NCI-H510A treated with DMSO at 0.1 percent for 48 hours (cell line): ENCODE measurements at regions not wholly inside any gene's neighbourhood (a gene's known extent, or its start where the extent isn't known, plus 50 kb on each side); places are given as distances from the start of the nearest gene placed in this dataset.
"Not testable (repeated sequence)": the region's sequence is repeated elsewhere in the genome, so short reads cannot be mapped to it uniquely, and the experiment has no call there.

Experiments
- DNase-seq: peaks from one replicate; lab custom pipeline; 2025; lab: John Stamatoyannopoulos, UW

DNA sequence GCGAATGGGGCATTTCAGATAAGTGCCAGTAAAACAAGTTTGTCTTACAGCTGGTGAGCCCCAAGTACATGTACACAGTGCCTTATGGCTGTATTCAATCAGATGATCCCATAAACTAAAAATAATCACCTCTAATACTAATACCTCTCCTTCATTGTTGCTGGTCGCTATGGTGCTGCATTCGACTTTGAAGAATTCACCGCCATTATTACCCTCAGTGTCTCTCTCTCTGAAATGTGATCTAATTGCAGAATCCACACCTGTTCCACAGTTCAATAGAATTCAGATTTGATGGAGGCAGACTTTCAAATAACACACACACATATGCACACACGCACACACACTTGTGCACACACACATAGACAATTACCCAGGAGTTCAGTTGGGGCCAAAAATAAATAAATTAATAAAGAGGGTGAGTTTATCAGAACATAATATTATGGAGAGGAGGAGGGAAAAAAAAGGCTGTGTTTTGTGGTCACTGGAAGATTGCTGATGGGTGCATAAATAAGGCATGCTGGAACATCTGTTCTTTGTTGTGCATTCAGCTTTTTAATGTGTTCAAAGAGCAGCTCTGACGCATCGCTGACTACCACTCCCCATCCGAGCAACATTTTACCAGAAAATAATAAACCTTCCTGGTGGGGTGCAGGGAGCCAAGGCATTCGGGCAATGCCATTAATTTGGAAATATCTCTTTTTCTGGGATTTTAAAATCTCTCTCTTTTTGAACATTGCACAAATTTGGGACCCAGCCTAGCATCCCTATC lies 235.7 kb downstream of the SATB1 start:
- DNase-seq, result no peak

GRCh38 chr3:18188491-18188890 lies 236.6 kb downstream of the SATB1 start:
- DNase-seq, result no peak

GRCh38 chr3:18185624-18186023 lies 239.5 kb downstream of the SATB1 start:
- DNase-seq, result no peak

DNA sequence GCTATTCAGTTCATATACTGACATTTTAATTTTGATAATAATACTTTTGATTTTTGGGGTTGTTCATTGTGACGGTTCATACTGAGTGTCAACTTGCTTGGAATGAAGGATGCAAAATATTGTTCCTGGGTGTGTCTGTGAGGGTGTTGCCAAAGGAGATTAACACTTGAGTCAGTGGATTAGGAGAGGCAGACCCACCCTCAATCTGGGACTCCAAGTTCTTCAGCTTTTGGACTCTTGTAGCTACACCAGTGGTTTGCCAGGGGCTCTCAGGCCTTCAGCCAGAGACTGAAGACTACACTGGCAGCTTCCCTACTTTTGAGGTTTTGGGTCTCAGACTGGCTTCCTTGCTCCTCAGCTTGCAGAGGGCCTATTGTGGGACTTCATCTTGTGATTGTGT lies 242.2 kb downstream of the SATB1 start:
- DNase-seq, result not testable (repeated sequence)

- no peak for DNase-seq
Measured at GRCh38 chr3:18179521-18179920, 245.6 kb downstream of the SATB1 start.

DNA sequence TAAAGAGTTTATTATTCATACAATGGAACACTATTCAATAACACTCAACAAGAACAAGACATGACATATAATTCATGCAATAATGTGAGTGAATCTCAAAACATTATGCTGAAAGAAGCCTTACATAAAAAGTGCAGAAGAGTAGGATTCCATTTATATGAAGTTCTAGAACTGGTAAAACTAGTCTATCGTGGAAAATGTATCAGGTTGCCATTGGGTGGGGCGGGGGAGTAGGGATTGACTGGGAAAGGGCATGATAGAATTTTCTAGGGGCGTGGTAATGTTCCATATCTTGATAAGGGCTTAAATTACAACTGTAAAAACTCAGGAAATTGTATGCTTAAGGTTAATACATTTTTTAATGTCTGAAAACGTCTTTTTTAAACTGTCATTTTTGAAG lies 247.9 kb downstream of the SATB1 start:
- no peak for DNase-seq

DNA sequence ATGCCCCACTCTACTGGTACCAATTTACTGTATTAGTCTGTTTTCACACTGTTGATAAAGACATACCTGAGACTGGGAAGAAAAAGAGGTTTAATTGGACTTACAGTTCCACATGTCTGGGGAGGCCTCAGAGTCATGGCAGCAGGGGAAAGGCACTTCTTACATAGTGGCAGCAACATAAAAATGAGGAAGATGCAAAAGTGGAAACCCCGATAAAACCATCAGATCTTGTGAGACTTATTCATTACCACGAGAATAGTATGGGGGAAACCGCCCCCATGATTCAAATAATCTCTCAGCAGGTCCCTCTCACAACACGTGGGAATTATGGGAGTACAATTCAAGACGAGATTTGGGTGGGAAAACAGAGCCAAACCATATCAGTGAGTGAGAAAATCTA lies 251.2 kb downstream of the SATB1 start:
- DNase-seq, result not testable (repeated sequence)

DNA sequence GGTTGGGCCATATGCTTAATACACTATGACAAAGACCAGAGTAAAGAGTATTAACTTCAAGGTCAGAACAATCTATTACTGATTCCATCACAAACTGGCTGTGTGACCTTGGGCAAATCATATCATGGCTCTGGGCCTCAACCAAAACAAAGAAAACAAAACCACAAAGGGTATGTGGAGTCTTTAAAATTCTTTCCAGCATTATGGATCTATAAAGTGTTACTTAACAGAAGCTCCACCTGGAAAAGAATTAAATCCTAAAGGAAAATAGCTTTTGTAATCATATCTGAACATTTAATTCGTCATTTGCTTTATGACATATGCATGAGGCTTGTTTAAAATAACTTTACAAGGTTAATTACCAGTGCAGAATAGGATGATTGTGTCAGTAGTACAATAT lies 265.5 kb downstream of the SATB1 start:
- DNase-seq, result no peak

GRCh38 chr3:18153571-18154173 lies 271.5 kb downstream of the SATB1 start:
- DNase-seq, result no peak

DNA sequence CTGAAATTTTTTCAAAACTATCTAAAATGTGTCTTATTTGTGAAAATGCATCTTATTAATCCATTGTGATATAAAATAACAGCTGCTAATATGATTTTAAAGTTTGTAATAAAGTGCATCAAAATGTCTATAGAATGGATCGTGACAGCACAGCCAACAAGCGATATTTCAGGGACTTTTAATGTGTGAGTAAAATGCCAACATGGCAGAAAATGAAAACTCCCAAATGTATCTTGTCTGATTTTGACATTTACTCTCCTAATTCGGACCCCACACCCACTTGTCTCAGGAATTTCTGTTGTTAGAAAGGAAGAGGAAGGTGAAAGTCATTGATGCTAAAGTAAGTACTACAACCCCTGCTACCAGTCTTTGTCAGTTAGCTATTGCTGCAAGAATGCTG lies 273.9 kb downstream of the SATB1 start:
- no peak for DNase-seq

DNA sequence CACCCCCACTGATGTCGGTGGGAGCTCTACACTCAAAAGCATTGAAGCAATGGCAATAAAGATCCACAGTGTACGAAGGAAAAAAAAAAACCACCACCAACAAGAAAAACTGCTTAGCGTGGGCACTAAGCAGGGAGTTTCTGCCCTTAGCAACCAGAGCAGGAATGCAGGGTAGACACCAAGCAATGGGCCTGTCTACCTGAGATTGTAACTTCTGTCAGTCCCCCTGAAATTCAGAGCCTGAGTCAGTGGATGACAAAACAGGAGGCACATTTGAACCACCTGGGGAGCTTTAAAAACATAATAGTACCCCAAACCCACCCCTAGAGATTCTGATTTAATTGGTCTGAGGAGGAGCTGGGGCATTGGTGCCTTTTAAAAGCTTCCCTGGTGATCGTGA lies 275.2 kb downstream of the SATB1 start:
- DNase-seq, result no peak

DNA sequence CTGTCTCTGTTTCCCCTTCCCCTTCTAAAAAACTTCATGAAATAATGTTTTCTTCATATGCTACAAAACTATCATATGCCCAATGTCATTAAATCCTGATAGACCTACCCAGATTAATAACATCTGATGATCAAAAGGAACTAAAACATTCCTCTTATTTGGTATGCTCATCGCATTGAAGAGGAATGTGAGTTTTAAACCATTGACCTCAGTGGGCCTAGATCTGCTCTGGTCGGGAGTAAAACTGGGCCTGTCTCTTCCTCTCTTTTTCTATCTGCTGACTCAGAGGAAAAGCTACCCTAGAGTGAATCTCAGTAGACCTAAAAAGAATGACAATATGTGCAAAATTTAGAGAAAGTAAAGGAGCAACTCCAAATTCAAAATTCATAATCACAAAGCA lies 275.8 kb downstream of the SATB1 start:
- no peak for DNase-seq

DNA sequence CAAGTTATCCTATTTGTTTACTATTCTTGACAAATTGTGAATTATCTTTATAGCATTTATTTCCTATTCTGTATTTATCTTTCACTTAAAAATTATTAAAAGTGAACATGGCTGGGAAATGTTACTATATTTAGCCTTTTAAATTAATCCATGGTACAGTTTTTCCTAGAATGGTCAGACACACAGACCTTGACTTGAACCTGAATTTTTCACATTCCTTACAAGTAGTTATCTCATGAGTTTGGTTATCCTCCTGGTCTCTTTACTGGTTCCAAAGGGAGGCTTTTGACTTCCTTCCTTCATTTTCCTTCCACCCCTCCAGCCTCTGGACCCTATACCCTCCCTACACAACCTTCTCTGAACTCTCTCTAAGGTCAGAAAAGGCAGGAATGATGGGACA lies 280.6 kb downstream of the SATB1 start:
- DNase-seq, result no peak

DNA sequence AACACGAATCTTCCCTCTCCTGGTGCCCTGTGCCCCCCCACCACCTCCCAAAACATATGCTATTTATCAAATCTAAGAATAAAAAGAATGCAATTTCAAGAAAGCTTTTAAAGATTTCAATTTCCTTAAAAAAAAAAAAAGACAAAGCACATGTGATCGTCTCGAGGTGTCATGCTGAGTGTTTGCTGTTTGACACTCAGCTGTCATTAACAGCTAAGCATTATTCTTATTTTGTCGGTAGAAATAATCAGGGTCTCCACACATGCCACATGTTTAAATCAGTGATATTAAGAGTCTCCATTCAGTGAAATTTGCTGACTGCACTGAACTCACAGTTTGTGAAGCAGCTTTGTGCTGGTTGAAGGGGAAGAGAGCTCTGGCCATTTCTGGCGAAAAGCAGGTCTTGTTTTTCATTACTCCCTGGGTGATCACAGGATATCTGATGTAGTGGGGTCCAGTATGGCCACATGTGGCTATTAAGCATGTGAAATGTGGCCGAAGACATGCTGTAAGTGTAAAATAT lies 281.8 kb downstream of the SATB1 start:
- DNase-seq, result no peak

DNA sequence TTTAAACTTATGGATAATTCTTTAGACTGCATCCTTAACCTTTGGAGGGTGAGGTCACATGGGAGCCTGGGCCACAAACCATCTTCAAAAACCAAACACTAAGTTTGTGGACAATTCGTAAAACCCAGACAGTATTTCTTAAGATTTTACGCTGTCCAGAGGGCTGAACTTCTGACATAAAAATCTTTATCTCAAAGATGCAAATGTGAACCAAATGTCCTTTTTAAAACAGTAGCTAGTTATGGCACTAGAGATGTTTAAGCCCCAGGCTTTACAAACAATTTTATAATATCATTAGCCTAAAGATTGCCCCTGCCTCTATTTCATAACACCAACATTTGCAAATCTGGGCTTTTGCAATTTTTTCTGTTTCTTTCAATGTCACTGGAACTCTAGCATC lies 287.2 kb downstream of the SATB1 start:
- DNase-seq, result no peak

GRCh38 chr3:18135060-18135814 lies 289.9 kb downstream of the SATB1 start:
- DNase-seq, result no peak

DNA sequence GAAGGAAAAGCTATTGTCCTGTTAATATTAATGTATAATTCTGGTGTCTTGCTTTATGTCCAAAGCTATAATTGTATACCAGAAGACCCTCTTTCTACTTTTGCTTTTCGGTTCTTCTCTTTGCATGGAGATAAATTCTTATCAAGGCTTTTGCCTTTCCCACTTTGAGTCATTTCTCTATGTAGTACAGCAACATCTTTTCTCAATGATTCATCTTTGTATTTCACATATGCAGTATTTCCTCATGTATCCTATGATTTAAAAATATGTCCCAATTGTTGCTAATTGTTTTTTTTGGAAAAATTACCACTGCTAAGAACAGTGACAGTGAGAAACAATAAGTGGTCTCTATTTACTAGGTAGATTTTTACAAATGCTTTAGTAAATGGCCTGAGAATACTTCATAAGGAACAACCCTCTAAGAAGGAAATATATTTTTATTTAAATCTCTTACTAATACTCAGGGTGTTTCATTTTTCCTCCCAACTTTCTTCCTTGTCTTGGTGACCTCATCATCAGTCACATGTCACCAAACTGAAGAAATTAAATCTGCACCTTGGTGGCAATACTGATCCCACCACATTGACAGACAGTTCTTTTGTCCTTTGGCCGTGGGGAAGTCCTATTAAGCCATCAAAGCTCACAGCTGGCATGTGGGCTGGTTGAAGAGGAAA lies 290.6 kb downstream of the SATB1 start:
- DNase-seq, result no peak

- DNase-seq, result no peak
Measured at GRCh38 chr3:18132991-18133390, 292.1 kb downstream of the SATB1 start.

DNA sequence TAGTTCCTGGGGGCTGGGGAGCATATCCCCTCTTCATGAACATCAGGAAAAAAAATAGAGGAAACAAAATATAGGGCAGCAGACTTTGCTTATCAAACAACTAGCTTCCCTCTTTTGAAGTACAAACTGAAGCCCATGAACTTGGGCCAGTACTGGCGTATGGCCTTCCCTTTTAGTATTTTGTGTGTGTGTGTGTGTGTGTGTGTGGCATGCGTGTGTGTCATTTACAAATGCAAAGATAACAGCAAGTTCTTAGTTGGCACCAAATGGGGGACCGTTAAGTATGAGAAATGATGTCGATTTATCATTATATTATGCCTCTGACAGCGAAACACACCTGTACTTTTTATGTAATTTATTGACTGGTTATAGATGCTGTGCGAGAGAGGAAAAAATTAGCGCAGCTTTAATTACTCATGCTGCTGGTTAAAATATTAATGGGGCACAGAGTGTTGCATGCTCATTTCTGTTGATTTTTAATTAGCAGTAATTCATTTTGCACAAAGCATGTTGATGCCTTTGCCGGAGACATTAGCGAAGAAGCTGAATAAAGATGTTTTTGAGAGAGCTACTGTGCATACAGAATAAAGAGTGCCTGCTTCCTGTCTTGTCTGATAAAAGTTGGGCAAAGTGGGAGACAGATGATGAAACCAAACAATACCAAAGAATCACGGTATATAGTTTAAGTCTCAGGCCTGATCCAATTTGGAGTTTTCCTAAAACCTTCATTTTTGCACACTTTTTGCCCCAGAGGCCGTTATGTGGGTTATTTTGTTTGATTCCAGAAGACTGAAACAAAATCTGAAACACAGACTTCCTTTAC lies 297.1 kb downstream of the SATB1 start:
- DNase-seq, result no peak

DNA sequence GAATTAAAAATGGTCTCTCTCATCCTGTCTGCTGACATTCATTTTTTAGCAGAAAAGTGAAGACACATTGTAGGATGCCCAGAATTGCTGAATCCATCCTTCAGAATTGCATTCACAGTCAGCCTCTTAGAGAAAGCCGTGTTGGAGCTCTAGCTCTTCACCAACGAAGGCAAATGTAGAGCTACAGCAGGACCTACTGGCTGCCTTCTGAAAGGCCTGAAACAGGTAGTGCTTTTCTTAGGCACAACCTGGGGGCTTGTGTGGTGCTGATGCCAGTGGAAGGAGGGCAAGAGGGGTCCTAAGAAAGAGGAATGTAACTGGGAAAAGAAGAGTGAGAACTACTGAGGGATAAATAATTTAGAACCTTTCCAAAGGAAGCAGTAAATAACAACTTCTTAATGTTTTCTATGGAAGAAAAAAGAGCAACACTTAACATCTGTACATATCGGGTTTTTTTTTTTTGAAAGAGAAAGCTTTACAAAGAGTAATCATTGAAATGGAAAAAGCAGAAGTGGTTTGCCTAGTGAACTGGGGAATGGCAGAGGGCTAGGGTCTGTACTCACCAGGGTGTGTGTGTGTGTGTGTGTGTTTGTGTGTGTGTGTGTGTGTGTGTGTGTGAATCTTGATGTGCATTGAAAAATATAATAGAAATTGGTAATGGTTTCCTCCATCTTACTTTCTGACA lies 297.8 kb downstream of the SATB1 start:
- no peak for DNase-seq

DNA sequence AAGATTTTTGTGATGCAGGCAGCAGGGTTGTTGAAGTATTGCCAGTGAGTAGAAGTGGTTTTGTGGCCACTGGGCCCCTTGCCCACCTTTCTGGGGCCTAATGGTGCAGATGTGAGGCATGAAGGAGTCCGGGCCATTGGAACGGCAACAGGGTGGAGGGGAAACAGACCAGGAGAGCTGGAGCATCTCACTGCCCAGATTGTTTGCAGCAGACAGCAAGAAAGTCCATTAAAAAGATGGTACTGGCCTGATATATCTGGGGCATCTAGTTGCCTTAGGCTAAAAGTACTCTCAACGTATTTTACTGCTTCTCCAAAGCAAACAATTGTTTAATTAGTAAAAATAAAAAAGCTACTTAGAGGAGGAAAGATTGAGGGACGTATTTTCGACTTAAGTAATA lies 298.4 kb downstream of the SATB1 start:
- DNase-seq, result no peak
